NK-92 (cell line): ENCODE measurements at regions not wholly inside any gene's neighbourhood (a gene's known extent, or its start where the extent isn't known, plus 50 kb on each side); places are given as distances from the start of the nearest gene placed in this dataset.

Source experiments
- DNase-seq: peaks from one replicate; lab custom pipeline; 2025; ENCODE audit not compliant: unreplicated experiment; lab: John Stamatoyannopoulos, UW

- no peak for DNase-seq
Observed at GRCh38 chr20:39800548-39800947, 838.4 kb downstream of the DHX35 start.

- no peak for DNase-seq
Observed at GRCh38 chr20:39800111-39800510, 838.0 kb downstream of the DHX35 start.

GRCh38 chr20:39799366-39799965 is 837.3 kb downstream of the DHX35 start:
- no peak for DNase-seq

GRCh38 chr20:39795401-39796272 is 833.5 kb downstream of the DHX35 start:
- no peak for DNase-seq

GRCh38 chr20:39792334-39792733 is 830.2 kb downstream of the DHX35 start:
- no peak for DNase-seq

GRCh38 chr20:39789411-39789810 is 827.3 kb downstream of the DHX35 start:
- DNase-seq, result no peak

GRCh38 chr20:39785252-39785917 is 823.2 kb downstream of the DHX35 start:
- no peak for DNase-seq

- no peak for DNase-seq
Observed at GRCh38 chr20:39784693-39785092, 822.5 kb downstream of the DHX35 start.

GRCh38 chr20:39778847-39779604 is 816.9 kb downstream of the DHX35 start:
- no peak for DNase-seq

GRCh38 chr20:39778431-39778830 is 816.3 kb downstream of the DHX35 start:
- no peak for DNase-seq

GRCh38 chr20:39777610-39778009 is 815.5 kb downstream of the DHX35 start:
- DNase-seq, result no peak

- no peak for DNase-seq
Observed at GRCh38 chr20:39775110-39775509, 813.0 kb downstream of the DHX35 start.

- no peak for DNase-seq
Observed at GRCh38 chr20:39773380-39774000, 811.3 kb downstream of the DHX35 start.

GRCh38 chr20:39767352-39767751 is 805.2 kb downstream of the DHX35 start:
- no peak for DNase-seq

- DNase-seq, result no peak
Observed at GRCh38 chr20:39766333-39766732, 804.2 kb downstream of the DHX35 start.

GRCh38 chr20:39762716-39763115 is 800.6 kb downstream of the DHX35 start:
- no peak for DNase-seq

GRCh38 chr20:39758876-39759275 is 796.7 kb downstream of the DHX35 start:
- no peak for DNase-seq

GRCh38 chr20:39756828-39757227 is 794.7 kb downstream of the DHX35 start:
- DNase-seq, result no peak

GRCh38 chr20:39756369-39756768 is 794.2 kb downstream of the DHX35 start:
- DNase-seq, result no peak

GRCh38 chr20:39752262-39752876 is 790.2 kb downstream of the DHX35 start:
- DNase-seq, result no peak
